Body of pancreas (tissue), 4 donors: ENCODE measurements at regions not wholly inside any gene's neighbourhood (a gene's known extent, or its start where the extent isn't known, plus 50 kb on each side); places are given as distances from the start of the nearest gene placed in this dataset.

Experiments
- POLR2A ChIP-seq, 3 donors: fragments of 450-650 bp; IDR thresholded peaks; one replicate each; pipeline ENCODE4 v1.6.1; 2016; ENCODE audit warnings: antibody characterized with exemption in 3 of 3, mild to moderate bottlenecking in 2 of 3
- TF ChIP-seq, protein P1 (sequence below), 7 experiments: fragments of 450-650 bp in 4 of 7; fragments of 200-600 bp in 3 of 7; sonication (generic) in 3 of 7; IDR thresholded peaks; one replicate each; pipeline ENCODE4 v1.5.1; 2016 to 2019; ENCODE audit warnings: antibody characterized with exemption in 7 of 7

DNA sequence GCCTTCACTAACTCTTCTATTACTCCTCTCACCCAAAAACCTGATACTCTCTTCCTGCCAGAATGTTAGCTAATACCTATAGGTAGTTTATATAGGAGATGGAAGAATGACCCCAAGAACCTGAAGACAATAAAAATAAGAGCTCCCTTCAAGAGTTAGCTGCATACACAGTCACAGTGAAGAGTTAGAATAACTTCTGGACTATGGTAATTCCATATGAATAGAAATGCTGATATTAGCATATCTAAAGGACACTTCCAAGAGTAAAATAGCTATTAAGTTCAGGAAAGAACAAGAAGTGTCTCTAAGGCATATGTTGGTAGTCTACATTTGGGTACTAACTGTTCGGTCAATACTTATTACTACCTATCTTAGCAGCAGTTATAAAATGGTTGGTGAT, 134.2 kb downstream of the VGLL3 start:
- TF ChIP-seq, protein P1, sequence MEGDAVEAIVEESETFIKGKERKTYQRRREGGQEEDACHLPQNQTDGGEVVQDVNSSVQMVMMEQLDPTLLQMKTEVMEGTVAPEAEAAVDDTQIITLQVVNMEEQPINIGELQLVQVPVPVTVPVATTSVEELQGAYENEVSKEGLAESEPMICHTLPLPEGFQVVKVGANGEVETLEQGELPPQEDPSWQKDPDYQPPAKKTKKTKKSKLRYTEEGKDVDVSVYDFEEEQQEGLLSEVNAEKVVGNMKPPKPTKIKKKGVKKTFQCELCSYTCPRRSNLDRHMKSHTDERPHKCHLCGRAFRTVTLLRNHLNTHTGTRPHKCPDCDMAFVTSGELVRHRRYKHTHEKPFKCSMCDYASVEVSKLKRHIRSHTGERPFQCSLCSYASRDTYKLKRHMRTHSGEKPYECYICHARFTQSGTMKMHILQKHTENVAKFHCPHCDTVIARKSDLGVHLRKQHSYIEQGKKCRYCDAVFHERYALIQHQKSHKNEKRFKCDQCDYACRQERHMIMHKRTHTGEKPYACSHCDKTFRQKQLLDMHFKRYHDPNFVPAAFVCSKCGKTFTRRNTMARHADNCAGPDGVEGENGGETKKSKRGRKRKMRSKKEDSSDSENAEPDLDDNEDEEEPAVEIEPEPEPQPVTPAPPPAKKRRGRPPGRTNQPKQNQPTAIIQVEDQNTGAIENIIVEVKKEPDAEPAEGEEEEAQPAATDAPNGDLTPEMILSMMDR (IDR thresholded peaks at IDR 0.05) = no peak
- TF ChIP-seq POLR2A (IDR thresholded peaks at IDR 0.05) = no peak
